ENCODE measurements at regions not wholly inside any gene's neighbourhood (a gene's known extent, or its start where the extent isn't known, plus 50 kb on each side); places are given as distances from the start of the nearest gene placed in this dataset.
"Not testable (repeated sequence)": the region's sequence is repeated elsewhere in the genome, so short reads cannot be mapped to it uniquely, and the experiment has no call there.

DNA sequence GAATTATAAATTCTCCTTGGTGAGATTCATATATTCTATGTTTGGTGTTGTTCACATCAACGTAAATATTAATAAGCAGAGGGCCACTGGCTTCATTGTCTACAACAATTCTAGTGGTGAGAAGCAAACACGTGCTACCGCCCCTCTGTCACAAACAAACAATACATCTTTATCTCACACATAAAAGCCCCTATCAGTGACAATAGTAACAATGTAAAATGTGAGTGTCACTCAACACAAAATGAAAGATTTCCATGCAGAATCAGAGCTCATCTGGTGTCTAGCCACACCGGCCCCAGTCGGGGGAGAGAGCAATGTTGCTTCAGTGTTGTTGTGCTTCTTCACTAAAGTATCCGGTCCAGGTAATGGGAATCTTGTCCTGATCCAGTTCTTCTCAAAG, 932.6 kb downstream of the SOCS6 start:
- CTCF ChIA-PET, result no interaction called here
- POLR2A ChIA-PET, result no interaction called here
- ATAC-seq, result no peak

DNA sequence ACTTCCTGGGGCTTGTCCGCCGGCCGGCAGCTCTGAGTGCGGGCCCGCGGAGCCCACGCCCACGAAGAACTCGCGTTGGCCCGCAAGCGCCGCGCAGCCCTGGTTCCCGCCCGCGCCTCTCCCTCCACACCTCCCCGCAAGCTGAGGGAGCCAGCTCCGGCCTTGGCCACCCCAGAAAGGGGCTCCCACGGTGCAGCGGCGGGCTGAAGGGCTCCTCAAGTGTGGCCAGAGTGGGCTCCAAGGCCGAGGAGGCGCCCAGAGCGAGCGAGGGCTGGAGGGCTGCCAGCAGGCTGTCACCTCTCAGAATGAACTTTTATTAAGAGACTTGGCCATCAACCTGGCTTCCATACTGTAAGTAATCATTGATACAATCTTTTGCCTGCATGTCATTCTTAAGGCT, 923.9 kb downstream of the SOCS6 start:
- H3K4me3 ChIP-seq (ENCODE audit: low read length); H3K27me3 Mint-ChIP-seq; H3K27ac Mint-ChIP-seq; H3K36me3 ChIP-seq (ENCODE audit: control insufficient read depth in 2 of 3, insufficient read depth in 3 of 3, low read length in 3 of 3); H3K4me3 Mint-ChIP-seq; DNase-seq; H3K27me3 ChIP-seq (ENCODE audit: control insufficient read depth in 2 of 2, insufficient read depth in 2 of 2, low read length in 2 of 2); POLR2A ChIA-PET; H3K4me1 Mint-ChIP-seq; H3K36me3 Mint-ChIP-seq; H3K27ac ChIP-seq (ENCODE audit: low read depth, low read length); H3K9me3 ChIP-seq (ENCODE audit: control insufficient read depth in 2 of 3, low read length in 3 of 3); intact Hi-C loops (cut with micrococcal nuclease); ATAC-seq; H3K4me1 ChIP-seq (ENCODE audit: control insufficient read depth in 2 of 2, insufficient read depth in 2 of 2, low read length in 2 of 2): not testable (repeated sequence)
- H3K9me3 Mint-ChIP-seq, result peaks cover 0 to 10% (median 2%) of the 10 kb centered on the region in 11 donors
- CTCF ChIA-PET, result interaction anchor here (1.0 kb wide), 1 partner anchor 28 kb away, joined by 3 read pairs; no protein-coding TSS in a partner anchor

More for the DNA sequence above, 932.6 kb downstream of the SOCS6 start:
- intact Hi-C loops (cut with micrococcal nuclease), result no loop called here
- H3K36me3 Mint-ChIP-seq, result no peaks in the 10 kb centered on the region
- Histone ChIP-seq H3K27me3 (ENCODE audit: control insufficient read depth in 2 of 2, insufficient read depth in 2 of 2, low read length in 2 of 2) (no peaks in the 10 kb centered on the region), H3K9me3 (ENCODE audit: control insufficient read depth in 2 of 3, low read length in 3 of 3) (no peaks in the 10 kb centered on the region), H3K36me3 (ENCODE audit: control insufficient read depth in 2 of 3, insufficient read depth in 3 of 3, low read length in 3 of 3) (no peaks in the 10 kb centered on the region), H3K27ac (ENCODE audit: low read depth, low read length) (no peak overlapping the region), H3K4me1 (ENCODE audit: control insufficient read depth in 2 of 2, insufficient read depth in 2 of 2, low read length in 2 of 2) (no peaks in the 10 kb centered on the region), H3K4me3 (ENCODE audit: low read length) (no peak overlapping the region)
- no peaks in the 10 kb centered on the region for H3K27me3 Mint-ChIP-seq
- H3K9me3 Mint-ChIP-seq, result peaks cover 0 to 5% (median 0%) of the 10 kb centered on the region in 11 donors
- H3K4me3 Mint-ChIP-seq, result no peak overlapping the region
- H3K4me1 Mint-ChIP-seq, result peaks cover 0 to 3% (median 0%) of the 10 kb centered on the region in 7 donors
- no peak for DNase-seq
- H3K27ac Mint-ChIP-seq, result no peak overlapping the region

- Mint-ChIP-seq H3K4me1 (no peaks in the 10 kb centered on the region), H3K27ac (no peak overlapping the region), H3K36me3 (no peaks in the 10 kb centered on the region), H3K4me3 (no peak overlapping the region), H3K27me3 (no peaks in the 10 kb centered on the region), H3K9me3 (peaks cover 0 to 10% (median 2%) of the 10 kb centered on the region in 11 donors)
- CTCF ChIA-PET, result interaction anchor here (1.0 kb wide), 1 partner anchor 27 kb away, joined by 3 read pairs; no protein-coding TSS in a partner anchor
- Histone ChIP-seq H3K36me3 (ENCODE audit: control insufficient read depth in 2 of 3, insufficient read depth in 3 of 3, low read length in 3 of 3) (no peaks in the 10 kb centered on the region), H3K27ac (ENCODE audit: low read depth, low read length) (no peak overlapping the region), H3K27me3 (ENCODE audit: control insufficient read depth in 2 of 2, insufficient read depth in 2 of 2, low read length in 2 of 2) (no peaks in the 10 kb centered on the region), H3K4me1 (ENCODE audit: control insufficient read depth in 2 of 2, insufficient read depth in 2 of 2, low read length in 2 of 2) (no peaks in the 10 kb centered on the region), H3K4me3 (ENCODE audit: low read length) (no peak overlapping the region), H3K9me3 (ENCODE audit: control insufficient read depth in 2 of 3, low read length in 3 of 3) (no peaks in the 10 kb centered on the region)
- POLR2A ChIA-PET, result no interaction called here
- no peak for ATAC-seq
- intact Hi-C loops (cut with micrococcal nuclease), result no loop called here
- no peak for DNase-seq
Observed at GRCh38 chr18:71212222-71212621, 923.4 kb downstream of the SOCS6 start.

- intact Hi-C loops (cut with micrococcal nuclease), result no loop called here
Observed at GRCh38 chr18:71209944-71210343, 921.1 kb downstream of the SOCS6 start.

GRCh38 chr18:71194438-71194837, 905.6 kb downstream of the SOCS6 start:
- ATAC-seq (no peak), DNase-seq (no peak)
- no peak overlapping the region for H3K4me3 ChIP-seq (ENCODE audit: low read length)
- H3K27me3 ChIP-seq (ENCODE audit: control insufficient read depth in 2 of 2, insufficient read depth in 2 of 2, low read length in 2 of 2), result no peaks in the 10 kb centered on the region
- ChIA-PET CTCF (no interaction called here), POLR2A (no interaction called here)
- no peaks in the 10 kb centered on the region for H3K9me3 ChIP-seq (ENCODE audit: control insufficient read depth in 2 of 3, low read length in 3 of 3)
- intact Hi-C loops (cut with micrococcal nuclease), result no loop called here
- Mint-ChIP-seq H3K4me1 (no peaks in the 10 kb centered on the region), H3K27me3 (no peaks in the 10 kb centered on the region), H3K36me3 (no peaks in the 10 kb centered on the region), H3K27ac (no peak overlapping the region), H3K4me3 (no peak overlapping the region), H3K9me3 (peaks cover 0 to 3% (median 0%) of the 10 kb centered on the region in 11 donors)
- no peaks in the 10 kb centered on the region for H3K36me3 ChIP-seq (ENCODE audit: control insufficient read depth in 2 of 3, insufficient read depth in 3 of 3, low read length in 3 of 3)
- no peak overlapping the region for H3K27ac ChIP-seq (ENCODE audit: low read depth, low read length)
- no peaks in the 10 kb centered on the region for H3K4me1 ChIP-seq (ENCODE audit: control insufficient read depth in 2 of 2, insufficient read depth in 2 of 2, low read length in 2 of 2)

More at GRCh38 chr18:71209944-71210343, 921.1 kb downstream of the SOCS6 start:
- H3K27me3 Mint-ChIP-seq, result no peaks in the 10 kb centered on the region
- Histone ChIP-seq H3K9me3 (ENCODE audit: control insufficient read depth in 2 of 3, low read length in 3 of 3) (no peaks in the 10 kb centered on the region), H3K36me3 (ENCODE audit: control insufficient read depth in 2 of 3, insufficient read depth in 3 of 3, low read length in 3 of 3) (no peaks in the 10 kb centered on the region), H3K4me1 (ENCODE audit: control insufficient read depth in 2 of 2, insufficient read depth in 2 of 2, low read length in 2 of 2) (no peaks in the 10 kb centered on the region), H3K27me3 (ENCODE audit: control insufficient read depth in 2 of 2, insufficient read depth in 2 of 2, low read length in 2 of 2) (no peaks in the 10 kb centered on the region), H3K27ac (ENCODE audit: low read depth, low read length) (no peak overlapping the region), H3K4me3 (ENCODE audit: low read length) (no peak overlapping the region)
- H3K4me3 Mint-ChIP-seq, result no peak overlapping the region
- H3K9me3 Mint-ChIP-seq, result peaks cover 0 to 10% (median 0%) of the 10 kb centered on the region in 11 donors
- ATAC-seq (no peak), DNase-seq (no peak)
- ChIA-PET POLR2A (no interaction called here), CTCF (no interaction called here)
- no peak overlapping the region for H3K27ac Mint-ChIP-seq
- no peaks in the 10 kb centered on the region for H3K4me1 Mint-ChIP-seq
- no peaks in the 10 kb centered on the region for H3K36me3 Mint-ChIP-seq

DNA sequence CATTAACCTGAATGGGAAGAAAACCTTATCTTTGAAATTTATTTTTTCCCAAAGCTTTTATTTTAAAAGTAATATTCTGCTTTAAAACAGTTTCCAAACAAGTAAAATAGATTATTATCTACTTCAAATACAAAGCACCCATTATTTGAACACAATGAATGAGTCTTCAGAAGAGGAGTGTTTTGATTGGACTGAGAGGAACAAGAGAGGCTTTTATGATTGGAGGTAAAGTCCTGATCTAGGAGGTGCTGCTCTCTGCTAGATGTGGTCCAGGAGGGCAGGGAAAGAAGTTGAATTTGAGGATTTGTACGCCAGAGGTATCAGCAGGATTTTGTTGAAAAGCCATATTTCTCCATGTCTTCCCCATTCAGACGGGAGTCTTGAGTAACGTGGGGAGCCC, 900.7 kb downstream of the SOCS6 start:
- H3K27me3 Mint-ChIP-seq, result no peaks in the 10 kb centered on the region
- DNase-seq (no peak), ATAC-seq (no peak)
- H3K4me1 Mint-ChIP-seq, result no peaks in the 10 kb centered on the region
- Histone ChIP-seq H3K27ac (ENCODE audit: low read depth, low read length) (no peak overlapping the region), H3K9me3 (ENCODE audit: control insufficient read depth in 2 of 3, low read length in 3 of 3) (no peaks in the 10 kb centered on the region), H3K4me3 (ENCODE audit: low read length) (no peak overlapping the region), H3K27me3 (ENCODE audit: control insufficient read depth in 2 of 2, insufficient read depth in 2 of 2, low read length in 2 of 2) (no peaks in the 10 kb centered on the region), H3K36me3 (ENCODE audit: control insufficient read depth in 2 of 3, insufficient read depth in 3 of 3, low read length in 3 of 3) (no peaks in the 10 kb centered on the region), H3K4me1 (ENCODE audit: control insufficient read depth in 2 of 2, insufficient read depth in 2 of 2, low read length in 2 of 2) (no peaks in the 10 kb centered on the region)
- no peak overlapping the region for H3K27ac Mint-ChIP-seq
- no peaks in the 10 kb centered on the region for H3K36me3 Mint-ChIP-seq
- intact Hi-C loops (cut with micrococcal nuclease), result no loop called here
- peaks cover 0 to 3% (median 0%) of the 10 kb centered on the region in 11 donors for H3K9me3 Mint-ChIP-seq
- no peak overlapping the region for H3K4me3 Mint-ChIP-seq
- POLR2A ChIA-PET, result no interaction called here
- CTCF ChIA-PET, result no interaction called here

- H3K36me3 Mint-ChIP-seq, result no peaks in the 10 kb centered on the region
- Histone ChIP-seq H3K4me3 (ENCODE audit: low read length) (no peak overlapping the region), H3K9me3 (ENCODE audit: control insufficient read depth in 2 of 3, low read length in 3 of 3) (no peaks in the 10 kb centered on the region), H3K27me3 (ENCODE audit: control insufficient read depth in 2 of 2, insufficient read depth in 2 of 2, low read length in 2 of 2) (no peaks in the 10 kb centered on the region), H3K4me1 (ENCODE audit: control insufficient read depth in 2 of 2, insufficient read depth in 2 of 2, low read length in 2 of 2) (no peaks in the 10 kb centered on the region), H3K36me3 (ENCODE audit: control insufficient read depth in 2 of 3, insufficient read depth in 3 of 3, low read length in 3 of 3) (no peaks in the 10 kb centered on the region), H3K27ac (ENCODE audit: low read depth, low read length) (no peak overlapping the region)
- DNase-seq, result no peak
- POLR2A ChIA-PET, result no interaction called here
- CTCF ChIA-PET, result interaction anchor here (1.0 kb wide), 1 partner anchor 11 kb away, joined by 3 read pairs; no protein-coding TSS in a partner anchor
- no peak overlapping the region for H3K4me3 Mint-ChIP-seq
- peaks cover 0 to 7% (median 4%) of the 10 kb centered on the region in 5 donors for H3K27me3 Mint-ChIP-seq
- intact Hi-C loops (cut with micrococcal nuclease), result no loop called here
- H3K4me1 Mint-ChIP-seq, result no peaks in the 10 kb centered on the region
- H3K9me3 Mint-ChIP-seq, result peaks cover 0 to 4% (median 0%) of the 10 kb centered on the region in 11 donors
- no peak overlapping the region for H3K27ac Mint-ChIP-seq
- ATAC-seq, result no peak
Observed at GRCh38 chr18:71168557-71169145, 879.8 kb downstream of the SOCS6 start.

Measured in naive thymus-derived CD4-positive, alpha-beta T cell (primary cell).